ENCODE measurements at regions not wholly inside any gene's neighbourhood (a gene's known extent, or its start where the extent isn't known, plus 50 kb on each side); places are given as distances from the start of the nearest gene placed in this dataset.

DNA sequence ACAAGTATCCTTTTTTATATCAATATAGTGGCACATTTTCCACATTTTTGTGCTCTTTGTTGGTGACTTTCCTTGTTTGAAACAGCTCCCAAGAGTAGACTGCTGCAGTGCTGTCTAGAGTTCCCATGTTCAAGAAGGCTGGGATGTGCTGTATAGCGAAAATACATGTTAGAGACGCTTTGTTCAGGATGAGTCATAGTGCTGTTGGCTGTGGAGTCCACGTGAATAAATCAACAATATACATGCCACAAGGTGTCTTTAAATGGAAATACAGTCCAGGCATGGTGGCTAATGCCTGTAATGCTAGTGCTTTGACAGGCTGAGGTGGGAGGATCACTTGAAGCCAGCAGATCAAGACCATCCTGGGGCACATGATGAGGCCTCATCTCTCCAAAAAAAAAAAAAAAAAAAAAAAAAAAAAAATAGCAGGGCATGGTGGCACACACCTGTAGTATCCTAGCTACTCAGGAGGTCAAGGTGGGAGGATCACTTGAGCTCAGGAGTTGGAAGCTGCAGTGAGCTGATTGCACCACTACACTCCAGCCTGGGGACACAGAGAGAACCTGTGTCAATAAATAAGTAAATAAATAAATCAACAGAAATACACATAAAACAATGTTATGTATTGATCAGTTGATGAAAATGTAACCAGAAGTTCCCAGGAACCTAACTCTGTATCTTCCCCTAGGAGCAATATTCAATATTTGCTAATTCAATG, 256.8 kb upstream of the STS start:
- Histone ChIP-seq H2AFZ (no peak overlapping the region), H3K4me1 (ENCODE audit: insufficient read depth) (no peaks in the 10 kb centered on the region), H3K4me2 (no peak overlapping the region), H3K27ac (no peak overlapping the region), H3K9me2 (replicated peaks; ENCODE audit: insufficient read depth) (no peaks in the 10 kb centered on the region), H3K4me3 (no peak overlapping the region), H3K79me2 (no peaks in the 10 kb centered on the region), H4K20me1 (ENCODE audit: insufficient read depth, poor library complexity, severe bottlenecking) (no peaks in the 10 kb centered on the region), H3K36me3 (replicated peaks; ENCODE audit: insufficient read depth, low read depth) (no peaks in the 10 kb centered on the region), H3K27me3 (no peaks in the 10 kb centered on the region), H3K9me3 (ENCODE audit: low read depth) (no peaks in the 10 kb centered on the region)
- no peak for DNase-seq (ENCODE audit: low spot score)
- 76% methylated on average over 3 of the region's 3 CpGs for WGBS (ENCODE audit: low lambda C conversion rate, missing lambda C conversion rate)
- no peak for TF ChIP-seq CTCF (IDR thresholded peaks at IDR 0.05; ENCODE audit: poor library complexity)
- no peak for TF ChIP-seq EZH2phosphoT487 (IDR thresholded peaks at IDR 0.05; ENCODE audit: low read depth, severe bottlenecking, unreplicated experiment)
- no peak for TF ChIP-seq EZH2 (IDR thresholded peaks at IDR 0.05; ENCODE audit: borderline replicate concordance)

- no peaks in the 10 kb centered on the region for H3K79me2 ChIP-seq
- no peaks in the 10 kb centered on the region for H4K20me1 ChIP-seq (ENCODE audit: insufficient read depth, poor library complexity, severe bottlenecking)
- no peak for DNase-seq (ENCODE audit: low spot score)
- H3K4me1 ChIP-seq (ENCODE audit: insufficient read depth), result no peaks in the 10 kb centered on the region
- no peak overlapping the region for H3K4me2 ChIP-seq
- H3K27ac ChIP-seq, result no peak overlapping the region
- WGBS (ENCODE audit: low lambda C conversion rate, missing lambda C conversion rate), result 66% methylated on average over 2 of the region's 2 CpGs
- H3K4me3 ChIP-seq, result no peak overlapping the region
- H3K36me3 ChIP-seq (replicated peaks; ENCODE audit: insufficient read depth, low read depth), result no peaks in the 10 kb centered on the region
- no peaks in the 10 kb centered on the region for H3K9me3 ChIP-seq (ENCODE audit: low read depth)
- no peak overlapping the region for H2AFZ ChIP-seq
- no peaks in the 10 kb centered on the region for H3K9me2 ChIP-seq (replicated peaks; ENCODE audit: insufficient read depth)
- no peaks in the 10 kb centered on the region for H3K27me3 ChIP-seq
- no peak for TF ChIP-seq EZH2phosphoT487 (IDR thresholded peaks at IDR 0.05; ENCODE audit: low read depth, severe bottlenecking, unreplicated experiment)
- TF ChIP-seq EZH2 (IDR thresholded peaks at IDR 0.05; ENCODE audit: borderline replicate concordance), result no peak
- TF ChIP-seq CTCF (IDR thresholded peaks at IDR 0.05; ENCODE audit: poor library complexity), result no peak
Measured at GRCh38 chrX:6885909-6886308, 261.6 kb upstream of the STS start.

DNA sequence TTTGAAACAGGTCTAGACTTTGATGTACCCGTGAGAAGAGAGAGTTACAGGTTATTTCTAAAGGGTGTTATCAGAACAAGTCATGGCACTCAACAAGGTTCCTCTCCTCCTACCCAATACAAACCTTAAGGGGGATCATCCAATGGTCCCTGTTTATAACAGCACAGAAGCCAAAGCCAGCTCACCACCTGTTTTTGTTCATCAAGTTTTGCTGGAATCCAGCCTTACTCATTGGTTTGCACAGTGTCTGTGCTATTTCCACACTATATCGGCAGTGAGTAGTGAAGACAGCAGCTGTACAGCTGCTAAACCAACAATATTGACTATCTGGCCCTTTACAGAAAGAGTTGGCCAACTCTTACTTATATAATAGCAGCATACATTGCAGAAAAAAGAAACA, 262.1 kb upstream of the STS start:
- WGBS (ENCODE audit: low lambda C conversion rate, missing lambda C conversion rate), result 77% methylated on average over 2 of the region's 2 CpGs
- no peak overlapping the region for H3K4me2 ChIP-seq
- no peak for DNase-seq (ENCODE audit: low spot score)
- H2AFZ ChIP-seq, result no peak overlapping the region
- H3K27ac ChIP-seq, result no peak overlapping the region
- H3K79me2 ChIP-seq, result no peaks in the 10 kb centered on the region
- no peak overlapping the region for H3K4me3 ChIP-seq
- no peak for TF ChIP-seq CTCF (IDR thresholded peaks at IDR 0.05; ENCODE audit: poor library complexity)
- TF ChIP-seq EZH2 (IDR thresholded peaks at IDR 0.05; ENCODE audit: borderline replicate concordance), result no peak
- no peak for TF ChIP-seq EZH2phosphoT487 (IDR thresholded peaks at IDR 0.05; ENCODE audit: low read depth, severe bottlenecking, unreplicated experiment)
- H3K36me3 ChIP-seq (replicated peaks; ENCODE audit: insufficient read depth, low read depth), result no peaks in the 10 kb centered on the region
- H3K4me1 ChIP-seq (ENCODE audit: insufficient read depth), result no peaks in the 10 kb centered on the region
- no peaks in the 10 kb centered on the region for H3K9me3 ChIP-seq (ENCODE audit: low read depth)
- no peaks in the 10 kb centered on the region for H4K20me1 ChIP-seq (ENCODE audit: insufficient read depth, poor library complexity, severe bottlenecking)
- no peaks in the 10 kb centered on the region for H3K9me2 ChIP-seq (replicated peaks; ENCODE audit: insufficient read depth)
- no peaks in the 10 kb centered on the region for H3K27me3 ChIP-seq

Data from hepatocyte (in vitro differentiated cells).